ENCODE measurements at regions not wholly inside any gene's neighbourhood (a gene's known extent, or its start where the extent isn't known, plus 50 kb on each side); places are given as distances from the start of the nearest gene placed in this dataset.

DNA sequence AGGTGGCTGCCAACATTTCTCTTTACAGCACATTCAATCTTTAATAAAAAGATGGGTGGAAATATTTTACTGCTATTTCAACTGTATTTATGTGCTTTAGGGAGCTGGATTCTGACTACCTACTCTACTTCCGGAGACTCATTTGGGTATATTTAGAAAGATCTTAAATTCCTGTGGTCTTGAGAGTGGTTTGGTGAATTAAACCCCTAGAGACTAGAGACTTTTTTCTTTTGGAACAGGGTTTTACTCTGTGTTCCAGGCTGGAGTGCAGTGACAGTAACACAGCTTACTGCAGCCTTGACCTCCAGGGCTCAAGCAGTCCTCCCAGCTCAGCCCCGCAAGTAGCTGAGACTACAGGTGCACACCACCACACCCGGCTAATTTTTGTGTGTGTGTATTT is 79.0 kb upstream of the HABP2 start:
- Mint-ChIP-seq H3K36me3 (ENCODE audit: low read depth) (no peaks in the 10 kb centered on the region), H3K27me3 (no peaks in the 10 kb centered on the region), H3K4me3 (no peak overlapping the region), H3K9me3 (no peaks in the 10 kb centered on the region), H3K27ac (no peak overlapping the region), H3K4me1 (ENCODE audit: low read depth) (no peaks in the 10 kb centered on the region)
- DNase-seq (no peak), ATAC-seq (ENCODE audit: poor library complexity) (no peak)
- Histone ChIP-seq H3K27me3 (ENCODE audit: control insufficient read depth in 1 of 2, insufficient read depth in 2 of 2, low read length in 2 of 2) (no peaks in the 10 kb centered on the region), H3K4me3 (ENCODE audit: low read length) (no peak overlapping the region), H3K4me1 (ENCODE audit: insufficient read depth, low read length) (no peaks in the 10 kb centered on the region), H3K27ac (ENCODE audit: low read depth in 1 of 2, low read length in 2 of 2) (no peak overlapping the region), H3K36me3 (ENCODE audit: insufficient read depth, low read length) (no peaks in the 10 kb centered on the region), H3K9me3 (ENCODE audit: control insufficient read depth in 1 of 2, insufficient read depth in 1 of 2, low read length in 2 of 2) (peaks cover 0 to 3% of the 10 kb centered on the region in 2 experiments)
- no peak for TF ChIP-seq CTCF (IDR thresholded peaks at IDR 0.05)
- ChIA-PET POLR2A (no interaction called here), CTCF (interaction anchor here (1.3 kb wide), 1 partner anchor 12 kb away, joined by 3 read pairs; no protein-coding TSS in a partner anchor)
- intact Hi-C loops (cut with DNase I, micrococcal nuclease), result no loop called here

- ChIA-PET CTCF (no interaction called here), POLR2A (no interaction called here)
- Mint-ChIP-seq H3K36me3 (ENCODE audit: low read depth) (no peaks in the 10 kb centered on the region), H3K27me3 (no peaks in the 10 kb centered on the region), H3K4me3 (no peak overlapping the region), H3K27ac (no peak overlapping the region), H3K9me3 (no peaks in the 10 kb centered on the region), H3K4me1 (ENCODE audit: low read depth) (no peaks in the 10 kb centered on the region)
- intact Hi-C loops (cut with DNase I, micrococcal nuclease), result no loop called here
- no peak overlapping the region for H3K4me3 ChIP-seq (ENCODE audit: low read length)
- no peak overlapping the region for H3K27ac ChIP-seq (ENCODE audit: low read depth in 1 of 2, low read length in 2 of 2)
- peaks cover 5 to 12% of the 10 kb centered on the region in 2 experiments for H3K9me3 ChIP-seq (ENCODE audit: control insufficient read depth in 1 of 2, insufficient read depth in 1 of 2, low read length in 2 of 2)
- H3K4me1 ChIP-seq (ENCODE audit: insufficient read depth, low read length), result no peaks in the 10 kb centered on the region
- no peak for ATAC-seq (ENCODE audit: poor library complexity)
- H3K27me3 ChIP-seq (ENCODE audit: control insufficient read depth in 1 of 2, insufficient read depth in 2 of 2, low read length in 2 of 2), result no peaks in the 10 kb centered on the region
- no peak for DNase-seq
- no peak for TF ChIP-seq CTCF (IDR thresholded peaks at IDR 0.05)
- no peaks in the 10 kb centered on the region for H3K36me3 ChIP-seq (ENCODE audit: insufficient read depth, low read length)
These were observed 78.1 kb upstream of the HABP2 start for GRCh38 chr10:113474752-113475151.

DNA sequence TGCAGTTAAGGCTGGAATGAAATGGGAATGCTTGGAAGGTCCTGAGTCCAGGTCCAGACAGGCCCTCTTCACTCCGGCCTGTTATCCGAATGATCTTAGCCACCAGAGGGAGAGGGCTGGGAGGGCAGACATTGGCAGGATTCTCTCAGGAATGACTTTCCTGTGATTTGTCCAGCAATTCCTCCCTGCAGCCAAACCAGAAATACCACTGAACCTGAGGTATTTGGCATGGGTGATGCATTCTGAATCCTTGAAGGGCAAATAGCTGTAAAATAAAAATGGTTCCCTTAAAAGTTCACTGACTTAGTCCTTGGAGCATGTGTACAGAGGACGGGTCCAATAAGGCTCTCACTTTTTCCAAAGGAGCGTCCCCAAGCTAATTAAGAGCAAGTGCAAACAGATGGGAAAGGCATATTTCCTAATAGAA is 77.5 kb upstream of the HABP2 start:
- CTCF ChIA-PET, result no interaction called here
- POLR2A ChIA-PET, result no interaction called here
- Mint-ChIP-seq H3K4me3 (no peak overlapping the region), H3K9me3 (peaks cover 2% of the 10 kb centered on the region), H3K36me3 (ENCODE audit: low read depth) (no peaks in the 10 kb centered on the region), H3K27me3 (no peaks in the 10 kb centered on the region), H3K4me1 (ENCODE audit: low read depth) (no peaks in the 10 kb centered on the region), H3K27ac (no peak overlapping the region)
- Histone ChIP-seq H3K36me3 (ENCODE audit: insufficient read depth, low read length) (no peaks in the 10 kb centered on the region), H3K4me3 (ENCODE audit: low read length) (no peak overlapping the region), H3K9me3 (ENCODE audit: control insufficient read depth in 1 of 2, insufficient read depth in 1 of 2, low read length in 2 of 2) (peaks cover 8 to 13% of the 10 kb centered on the region in 2 experiments), H3K27ac (ENCODE audit: low read depth in 1 of 2, low read length in 2 of 2) (no peak overlapping the region), H3K4me1 (ENCODE audit: insufficient read depth, low read length) (no peaks in the 10 kb centered on the region), H3K27me3 (ENCODE audit: control insufficient read depth in 1 of 2, insufficient read depth in 2 of 2, low read length in 2 of 2) (no peaks in the 10 kb centered on the region)
- intact Hi-C loops (cut with DNase I, micrococcal nuclease), result no loop called here
- ATAC-seq (ENCODE audit: poor library complexity), result no peak
- no peak for TF ChIP-seq CTCF (IDR thresholded peaks at IDR 0.05)
- DNase-seq, result no peak

Data from CD4-positive, alpha-beta T cell (primary cell).